HG03025 (cell line): ENCODE measurements at regions not wholly inside any gene's neighbourhood (a gene's known extent, or its start where the extent isn't known, plus 50 kb on each side); places are given as distances from the start of the nearest gene placed in this dataset.
"Not testable (repeated sequence)": the region's sequence is repeated elsewhere in the genome, so short reads cannot be mapped to it uniquely, and the experiment has no call there.

ENCODE experiments used
- ATAC-seq: cut with Tn5 transposase; IDR thresholded peaks from one replicate; pipeline ENCODE4 v1.9.1; 2021; ENCODE audit warnings: mild to moderate bottlenecking, moderate library complexity; ENCODE audit not compliant: unreplicated experiment, low FRiP score

DNA sequence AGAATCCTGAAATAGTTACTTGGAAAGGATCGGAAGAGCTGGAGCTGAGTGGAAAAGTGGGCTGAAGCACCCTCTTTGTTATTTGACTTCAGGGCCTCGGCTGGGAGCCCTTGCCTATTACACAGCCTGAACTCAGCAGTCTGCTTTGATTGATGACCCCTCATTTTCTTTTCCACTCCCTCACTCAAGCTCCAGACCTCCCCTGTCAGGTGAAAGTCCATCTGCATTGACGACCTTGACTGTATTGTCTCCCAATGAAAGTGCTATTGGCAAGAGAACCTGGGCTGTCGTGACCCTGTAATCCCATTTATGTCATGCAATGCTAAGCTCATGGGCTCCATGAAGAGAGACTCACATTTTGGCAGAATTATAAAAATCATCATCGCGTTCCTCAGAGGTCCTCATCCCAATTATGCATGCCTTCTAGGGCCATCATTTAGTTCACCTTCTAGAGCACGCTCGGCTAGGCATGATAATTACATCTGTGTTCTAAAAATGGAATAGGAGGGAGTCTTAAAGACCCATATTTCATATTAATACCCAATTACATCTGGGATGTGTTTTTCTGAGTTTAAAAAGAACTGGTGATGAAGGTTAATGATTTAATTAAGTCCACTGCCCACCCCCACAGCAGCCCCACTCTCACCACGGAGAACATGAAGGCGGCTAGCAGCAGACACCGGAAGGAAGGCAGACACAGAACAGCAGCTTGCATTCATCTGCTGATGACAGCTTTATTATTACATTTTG, 472.5 kb downstream of the PID1 start:
- ATAC-seq, result no peak

DNA sequence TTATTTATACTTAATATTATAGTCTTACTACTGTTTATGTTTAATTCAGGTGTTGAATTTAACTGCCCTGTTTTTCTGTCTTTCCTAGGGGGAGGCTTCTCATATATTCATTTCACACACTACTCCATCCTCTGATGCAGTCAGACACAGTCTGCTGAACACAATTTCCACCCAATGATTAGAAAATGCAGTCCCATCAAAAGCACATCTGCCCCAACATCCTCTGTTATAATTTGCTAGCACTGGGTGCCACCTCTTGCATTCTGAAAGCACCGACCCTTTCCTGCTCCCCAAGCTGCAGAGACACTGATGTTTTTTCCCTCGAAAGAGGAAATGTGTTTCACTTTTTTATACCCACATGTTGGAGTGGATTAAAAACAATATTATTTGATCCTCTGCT, 474.7 kb downstream of the PID1 start:
- ATAC-seq, result no peak

DNA sequence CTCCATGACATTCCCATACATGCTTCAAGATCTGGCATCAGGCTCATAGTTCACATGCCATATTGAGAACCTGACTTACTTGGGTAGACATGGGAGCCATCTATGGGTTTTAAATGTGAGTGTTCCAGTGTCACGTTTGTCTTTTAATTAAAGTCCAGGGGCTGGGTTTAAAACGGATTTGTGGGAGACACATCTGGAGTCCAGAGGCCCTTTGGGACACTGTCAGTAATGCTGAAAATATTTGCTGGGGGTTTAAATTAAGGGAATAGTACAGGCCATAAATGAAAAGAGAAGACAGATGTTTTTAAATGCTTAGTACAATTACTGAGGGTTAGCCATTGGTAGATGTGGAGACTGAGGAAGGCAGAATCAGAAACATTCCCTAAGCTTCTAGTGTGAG, 478.0 kb downstream of the PID1 start:
- ATAC-seq, result no peak

DNA sequence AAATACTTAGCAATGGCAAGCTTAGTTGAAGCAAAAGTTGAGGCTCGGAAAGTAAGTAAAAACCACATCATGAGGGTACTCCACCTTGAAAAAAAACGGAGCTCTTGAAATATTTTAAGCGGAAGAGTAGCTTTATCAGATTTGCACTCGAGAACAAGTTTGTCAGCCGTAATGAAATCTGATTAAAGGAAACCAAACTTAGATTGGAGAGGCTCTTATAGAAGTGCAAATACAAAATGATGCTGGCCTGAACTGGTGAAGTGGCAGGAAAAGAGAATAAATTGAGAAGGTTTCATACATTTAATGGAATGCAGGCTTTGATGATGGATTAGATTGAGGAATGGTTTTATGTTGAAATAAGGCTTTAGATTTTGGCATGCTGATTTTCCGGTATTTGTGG, 484.2 kb downstream of the PID1 start:
- ATAC-seq, result no peak

DNA sequence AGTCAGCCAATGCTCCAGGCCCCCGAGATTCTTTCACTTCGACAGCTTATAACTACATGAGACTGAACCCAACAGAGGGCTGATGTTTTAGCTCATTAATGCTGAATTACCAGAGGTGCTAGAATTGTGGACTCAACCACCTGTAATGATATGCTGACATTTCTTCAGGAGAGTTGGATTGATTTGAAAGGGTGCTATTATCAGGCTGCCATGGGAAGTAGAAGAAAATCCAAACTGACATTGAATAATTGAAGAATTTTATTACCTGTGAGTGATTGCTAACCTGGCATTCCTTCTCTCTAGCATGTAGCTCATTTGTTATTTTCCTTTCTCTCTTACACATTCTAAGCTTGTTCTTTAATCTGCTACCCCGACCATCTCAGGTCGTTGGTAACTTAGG, 488.8 kb downstream of the PID1 start:
- ATAC-seq, result no peak

DNA sequence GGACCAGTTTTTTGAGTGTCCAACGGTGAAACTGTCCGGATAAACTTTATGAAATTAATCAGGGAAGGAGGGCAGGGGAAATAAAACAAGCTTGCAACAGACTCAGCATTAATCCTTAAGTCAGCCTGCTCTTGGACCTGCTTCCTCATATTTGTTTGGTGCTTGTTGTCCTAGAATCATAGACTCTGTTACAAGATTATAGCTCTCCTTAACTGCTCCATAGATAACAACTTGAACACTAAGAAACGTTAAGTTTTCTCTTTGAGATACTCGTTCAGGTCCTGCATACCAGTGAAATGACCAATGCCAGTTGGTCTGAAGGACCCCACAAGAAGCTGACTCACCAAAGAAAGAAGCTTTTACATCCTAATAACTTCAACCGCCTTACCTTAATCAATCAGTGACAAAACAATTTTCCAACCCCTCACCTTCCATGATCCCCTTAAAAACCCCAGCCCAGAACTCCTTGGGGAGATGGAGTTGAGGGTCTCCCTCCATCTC, 493.2 kb downstream of the PID1 start:
- ATAC-seq, result no peak

DNA sequence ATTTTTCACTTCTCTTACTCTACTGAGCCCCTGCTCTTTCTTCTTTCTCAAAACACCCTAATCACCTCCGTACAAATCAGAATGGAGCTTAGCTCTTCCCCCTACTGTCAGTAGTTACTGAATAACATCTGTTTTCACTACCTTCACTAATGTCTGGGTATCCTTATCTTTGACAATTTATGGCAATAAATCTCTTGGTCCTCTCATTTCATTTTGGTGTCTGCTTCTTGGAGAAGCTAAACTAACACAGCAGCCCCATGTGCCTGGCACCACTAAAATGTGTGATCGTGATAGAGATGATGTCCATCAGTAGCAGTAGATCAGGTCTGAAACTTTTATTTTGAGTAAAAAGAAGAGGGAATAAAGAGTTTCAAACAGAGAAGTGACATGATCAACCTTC, 496.5 kb downstream of the PID1 start:
- no peak for ATAC-seq

DNA sequence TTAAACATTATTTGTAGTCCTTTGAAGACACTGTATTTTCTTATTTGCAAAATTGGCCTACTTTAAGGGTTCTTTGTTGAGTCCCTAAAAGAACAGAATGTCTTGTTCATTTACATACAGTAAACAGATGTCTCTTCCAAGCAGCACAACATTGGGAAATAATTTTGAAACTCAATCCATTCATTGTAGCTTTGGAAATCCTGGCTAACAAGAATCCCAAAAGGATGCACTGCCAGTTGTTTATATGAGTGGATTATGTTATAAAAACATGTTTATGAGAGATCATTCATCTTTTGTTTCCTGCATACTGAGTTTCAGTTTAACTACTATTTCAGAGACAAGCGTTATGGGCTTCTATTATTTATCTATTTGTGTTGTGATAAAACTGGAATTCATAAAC, 499.3 kb downstream of the PID1 start:
- ATAC-seq, result no peak

DNA sequence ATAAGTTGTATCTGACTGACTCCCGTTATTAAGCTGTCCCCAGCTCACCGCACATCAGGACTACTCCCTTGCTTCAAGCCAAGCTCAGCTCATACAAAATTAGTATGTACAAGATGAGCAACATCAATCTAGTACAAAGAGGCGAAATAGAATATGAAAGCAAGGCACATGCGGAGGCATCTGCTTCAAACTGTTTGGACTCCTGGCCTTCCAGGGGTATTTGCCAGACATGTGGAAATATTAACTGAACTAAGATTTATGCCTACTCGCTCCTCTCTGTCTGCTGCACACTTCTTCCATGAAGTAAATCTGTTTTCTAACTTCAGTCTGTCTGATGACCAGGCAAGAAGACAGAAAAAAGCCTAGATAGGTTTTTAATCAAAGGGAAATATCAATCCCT, 499.8 kb downstream of the PID1 start:
- ATAC-seq, result no peak

DNA sequence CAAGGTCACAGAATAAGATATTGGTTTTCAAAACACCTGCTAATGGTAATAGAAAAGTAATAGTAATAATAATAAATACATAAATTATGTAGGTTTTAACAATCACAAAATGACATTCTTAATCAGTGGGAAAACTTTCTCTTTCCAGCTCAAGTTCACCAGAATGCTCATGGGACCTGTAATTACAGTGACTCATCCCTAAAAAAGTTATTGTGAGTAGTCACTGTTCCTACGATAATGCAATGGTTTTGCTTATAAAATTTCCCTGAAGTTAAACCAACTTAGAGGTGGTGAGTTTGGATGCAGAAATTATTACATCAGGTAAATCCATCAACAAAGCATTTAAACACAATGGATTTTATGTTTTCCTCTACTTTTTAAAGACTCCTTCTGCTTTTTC, 502.3 kb downstream of the PID1 start:
- ATAC-seq, result no peak

DNA sequence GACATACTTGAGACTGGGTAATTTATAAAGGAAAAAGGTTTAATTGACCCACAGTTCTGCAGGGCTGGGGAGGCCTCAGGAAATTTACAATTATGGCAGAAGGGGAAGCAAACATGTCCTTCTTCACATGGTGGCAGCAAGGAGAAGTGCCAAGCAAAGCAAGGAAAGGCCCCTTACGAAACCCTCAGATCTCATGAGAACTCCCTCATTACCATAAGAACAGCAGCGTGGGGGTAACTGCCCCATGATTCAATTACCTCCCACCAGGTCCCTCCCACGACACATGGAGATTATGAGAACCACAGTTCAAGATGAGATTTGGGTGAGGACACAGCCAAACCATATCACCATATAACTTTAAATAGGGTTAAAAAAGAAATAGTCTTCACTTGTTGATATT, 502.9 kb downstream of the PID1 start:
- not testable (repeated sequence) for ATAC-seq

DNA sequence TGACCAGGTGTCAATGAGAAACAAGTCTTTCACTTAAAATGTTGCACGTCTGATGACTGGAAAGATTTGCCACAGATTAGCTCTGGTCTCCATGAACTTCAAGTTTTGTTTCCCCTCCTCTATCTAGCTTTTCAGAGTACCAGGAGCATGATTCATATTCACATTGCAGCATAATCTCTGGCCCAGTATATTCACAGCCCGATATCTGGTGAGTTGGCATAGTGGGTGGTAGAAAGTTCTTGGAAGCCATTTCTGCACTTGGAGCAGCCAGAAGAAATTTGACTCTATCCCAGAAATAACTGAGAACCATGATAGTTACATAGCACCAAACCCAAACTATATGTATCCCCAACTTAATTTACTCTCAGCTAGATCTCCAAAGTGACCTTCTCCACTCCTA, 503.9 kb downstream of the PID1 start:
- ATAC-seq, result no peak

DNA sequence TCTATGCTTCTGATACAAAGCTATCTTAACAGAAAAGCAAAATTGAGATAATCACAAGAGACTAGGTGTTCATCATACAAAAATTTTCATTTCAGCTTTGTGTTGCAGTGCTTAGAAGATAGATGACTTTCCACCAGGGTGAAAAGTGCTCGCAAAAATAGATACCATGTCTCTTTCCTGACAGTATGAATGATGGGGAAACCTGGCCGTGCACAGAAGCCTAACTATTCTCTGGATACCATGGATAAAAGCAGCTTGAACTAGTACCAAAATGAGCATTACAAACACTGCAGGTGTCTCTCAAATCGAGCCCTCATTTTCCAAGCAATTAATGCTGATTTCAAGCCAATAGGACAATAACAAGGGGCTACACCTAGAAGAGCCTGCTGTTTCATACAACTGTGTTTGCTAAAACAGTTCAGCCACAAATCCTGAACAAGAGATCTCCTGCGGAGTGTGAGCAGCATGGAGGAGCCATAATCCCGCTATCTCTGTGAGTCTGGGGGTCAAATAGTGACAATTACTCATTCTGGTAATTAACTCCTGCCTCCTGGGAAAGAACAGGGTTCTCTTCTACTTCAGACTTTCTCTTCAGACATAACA, 507.6 kb downstream of the PID1 start:
- no peak for ATAC-seq

DNA sequence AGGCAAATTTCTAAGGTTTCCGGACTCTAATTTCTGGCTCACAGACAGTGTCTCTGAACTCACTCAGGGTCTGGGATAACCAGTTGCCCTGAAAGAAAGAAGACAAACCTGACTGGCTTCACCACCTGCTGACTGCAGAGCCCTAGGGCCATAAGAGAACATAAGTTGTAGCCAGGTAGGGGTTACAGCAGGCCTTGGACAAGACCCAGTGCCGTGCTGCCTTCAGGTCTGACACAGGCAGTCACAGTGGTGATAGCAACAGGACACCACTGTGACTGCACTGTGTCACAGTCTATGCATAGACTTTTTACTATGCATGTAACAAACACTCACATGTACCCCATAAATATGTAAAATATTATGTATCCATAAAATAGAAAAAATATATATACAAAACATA, 508.5 kb downstream of the PID1 start:
- no peak for ATAC-seq

DNA sequence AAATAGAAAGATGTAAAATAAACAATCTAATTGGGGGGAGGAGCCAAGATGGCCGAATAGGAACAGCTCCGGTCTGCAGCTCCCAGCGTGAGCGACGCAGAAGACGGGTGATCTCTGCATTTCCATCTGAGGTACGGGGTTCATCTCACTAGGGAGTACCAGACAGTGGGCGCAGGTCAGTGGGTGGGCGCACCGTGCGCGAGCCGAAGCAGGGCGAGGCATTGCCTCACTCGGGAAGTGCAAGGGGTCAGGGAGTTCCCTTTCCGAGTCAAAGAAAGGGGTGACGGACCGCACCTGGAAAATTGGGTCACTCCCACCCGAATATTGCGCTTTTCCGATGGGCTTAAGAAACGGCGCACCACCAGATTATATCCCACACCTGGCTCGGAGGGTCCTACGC, 515.4 kb downstream of the PID1 start:
- ATAC-seq, result not testable (repeated sequence)

DNA sequence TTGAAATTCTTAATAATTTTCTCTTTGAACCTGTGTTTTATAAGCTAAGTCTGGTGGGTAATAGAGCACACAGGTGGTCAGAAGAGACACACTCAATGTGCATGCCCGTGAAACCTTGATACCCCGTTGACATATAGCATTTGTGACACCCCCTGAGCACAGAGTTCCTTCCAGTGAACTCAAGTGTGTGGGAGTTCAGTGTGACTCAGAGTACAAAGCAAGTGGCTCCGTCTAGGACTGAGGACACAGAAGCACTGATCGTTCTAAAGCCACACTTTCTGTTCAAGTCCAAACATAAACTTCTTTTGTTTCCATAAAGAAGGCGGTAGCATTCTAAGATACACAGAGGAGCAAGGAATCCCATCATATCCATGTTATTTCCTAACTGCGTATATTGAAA, 523.6 kb downstream of the PID1 start:
- ATAC-seq, result no peak

DNA sequence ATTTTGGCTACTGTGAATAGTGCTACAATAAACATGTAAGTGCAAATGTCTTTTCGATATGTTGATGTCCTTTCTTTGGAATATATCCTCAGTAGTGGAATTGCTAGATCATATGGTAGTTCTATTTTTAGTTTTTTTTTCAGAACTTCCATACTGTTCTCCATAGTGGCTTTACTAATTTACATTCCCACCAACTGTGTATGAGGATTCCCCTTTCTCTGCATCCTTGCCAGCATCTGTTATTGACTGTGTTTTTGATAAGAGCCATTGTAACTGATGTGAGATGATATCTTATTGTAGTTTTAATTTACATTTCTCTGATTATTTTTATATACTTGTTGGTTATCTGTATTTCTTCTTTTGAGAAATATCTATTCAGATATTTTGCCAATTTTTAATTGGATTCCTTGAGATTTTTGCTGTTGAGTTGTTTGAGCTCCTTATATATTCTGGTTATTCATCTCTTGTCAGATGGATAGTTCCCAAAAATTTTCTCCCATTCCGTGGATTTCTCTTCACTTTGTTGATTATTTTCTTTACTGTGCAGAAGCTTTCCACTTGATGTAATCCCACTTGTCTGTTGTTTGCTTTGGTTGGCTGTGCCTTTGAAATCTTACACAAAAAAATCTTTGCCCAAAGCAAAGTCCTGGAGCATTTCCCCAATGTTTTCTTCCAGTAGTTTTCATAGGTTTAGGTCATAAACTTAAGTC, 532.3 kb downstream of the PID1 start:
- ATAC-seq, result no peak

DNA sequence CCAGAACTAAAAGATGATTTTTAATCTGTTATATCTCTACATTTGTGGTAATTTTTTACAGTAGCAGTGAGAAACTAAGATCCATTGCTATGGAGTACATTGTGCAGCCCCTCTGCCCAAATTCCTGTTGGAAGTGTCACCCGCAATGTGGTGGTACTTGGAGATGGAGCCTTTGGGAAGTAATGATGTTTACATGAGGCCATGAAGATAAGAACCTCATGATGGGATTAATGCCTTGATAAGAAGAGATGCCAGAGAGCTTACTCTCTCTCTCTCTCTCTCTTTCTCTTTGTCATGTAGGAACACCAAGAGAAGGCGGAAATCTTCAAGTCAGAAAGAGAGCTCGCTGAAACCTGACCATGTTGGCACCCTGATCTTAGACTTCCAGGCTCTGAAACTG, 535.4 kb downstream of the PID1 start:
- no peak for ATAC-seq

DNA sequence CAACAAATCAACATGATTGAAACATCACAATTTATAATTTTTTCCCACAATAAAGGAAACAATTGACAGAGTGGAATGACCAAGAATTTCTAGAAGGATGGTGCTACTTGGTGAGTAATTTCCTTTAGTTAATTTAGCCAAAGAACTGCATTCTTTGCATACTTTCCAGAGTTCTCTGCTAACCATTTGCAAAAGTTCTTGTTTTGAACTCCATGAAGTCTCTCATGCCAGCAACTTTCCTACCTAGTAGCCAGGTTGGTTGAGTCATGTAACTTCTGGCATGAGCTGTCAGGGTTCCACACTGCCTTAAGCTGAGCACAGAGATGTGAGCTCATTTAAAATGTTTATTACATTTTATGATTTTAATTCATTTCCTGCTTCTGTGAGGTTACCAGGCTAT, 539.6 kb downstream of the PID1 start:
- no peak for ATAC-seq

DNA sequence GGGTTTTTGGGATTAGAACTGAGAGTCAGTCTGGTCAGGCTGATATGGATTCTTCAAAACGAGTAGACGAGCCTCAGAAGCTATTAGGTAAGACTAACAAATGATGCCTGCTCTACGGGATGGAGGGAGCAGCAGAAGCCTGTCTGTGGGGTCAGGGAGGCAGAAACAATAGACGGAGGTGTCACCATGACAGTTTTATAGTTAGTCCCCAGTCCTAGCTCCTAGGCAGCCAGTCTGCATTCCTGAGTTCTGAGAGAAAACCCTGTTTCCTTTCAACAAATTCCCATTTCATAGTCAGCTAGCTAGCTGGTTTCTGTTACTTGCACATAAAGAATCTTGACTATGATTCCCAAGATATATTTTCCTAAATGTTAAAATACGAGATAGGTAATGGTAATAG, 542.1 kb downstream of the PID1 start:
- ATAC-seq, result no peak

DNA sequence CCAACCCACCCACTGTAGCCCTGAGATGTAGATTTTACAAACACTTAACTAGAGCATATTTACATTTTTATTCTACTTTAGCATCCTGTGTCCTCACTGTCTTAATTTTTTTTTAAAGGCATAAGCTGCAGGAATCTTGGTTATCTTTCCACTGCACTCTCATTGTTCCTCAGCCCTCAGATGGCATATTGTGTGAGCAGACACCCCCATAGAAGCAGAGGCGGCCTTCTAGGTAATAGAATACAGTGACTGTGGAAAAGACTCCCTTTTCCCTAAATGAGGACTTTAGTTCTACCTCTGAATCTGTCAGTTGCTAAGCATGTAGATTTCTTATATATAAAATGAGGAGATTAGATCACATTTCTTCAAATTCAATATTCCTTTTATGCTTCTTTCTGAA, 543.5 kb upstream of the SPHKAP start:
- ATAC-seq, result no peak

DNA sequence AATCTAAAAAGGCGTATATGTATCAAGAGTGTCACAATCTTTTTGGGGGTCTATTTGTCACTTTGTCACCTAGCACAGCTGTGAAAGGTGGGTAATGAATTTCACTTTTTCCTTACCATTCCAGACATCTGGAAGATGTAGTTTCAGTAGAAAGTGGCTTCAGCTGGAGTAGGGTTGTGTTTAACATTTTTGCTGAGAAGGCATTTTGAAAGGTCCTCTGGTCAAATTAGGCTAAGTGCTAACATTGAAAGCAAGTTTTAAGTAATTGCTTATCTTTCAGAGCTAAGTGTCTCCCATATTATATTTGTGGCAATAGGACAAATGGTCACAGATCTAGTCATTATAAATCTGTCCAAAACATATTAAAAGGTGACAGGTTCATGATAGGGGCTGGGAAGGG, 542.1 kb upstream of the SPHKAP start:
- ATAC-seq, result no peak
